ENCODE measurements at regions not wholly inside any gene's neighbourhood (a gene's known extent, or its start where the extent isn't known, plus 50 kb on each side); places are given as distances from the start of the nearest gene placed in this dataset.

GRCh38 chr6:137646484-137646883 is 152.3 kb upstream of the OLIG3 start:
- DNase-seq (ENCODE audit: low spot score): no peak
- 0% methylated on average over 1 of the region's 1 CpG for WGBS
- H3K27ac ChIP-seq (ENCODE audit: low read depth in 1 of 2, low read length in 2 of 2): no peak overlapping the region
- TF ChIP-seq MAX (IDR thresholded peaks at IDR 0.05) (no peak), NR2F2 (IDR thresholded peaks at IDR 0.05) (no peak), HNF4A (conservative IDR thresholded peaks at IDR 0.05) (no peak), ATF3 (IDR thresholded peaks at IDR 0.05) (no peak), REST (IDR thresholded peaks at IDR 0.05) (no peak), TAF1 (conservative IDR thresholded peaks at IDR 0.05) (no peak), EGR1 (IDR thresholded peaks at IDR 0.05; ENCODE audit: low read depth in 2 of 2) (no peak), JUND (IDR thresholded peaks at IDR 0.05) (no peak), RXRA (IDR thresholded peaks at IDR 0.05) (no peak), YY1 (IDR thresholded peaks at IDR 0.05) (no peak), RAD21 (IDR thresholded peaks at IDR 0.05) (no peak), FOXA1 (IDR thresholded peaks at IDR 0.05) (no peak), CTCF (IDR thresholded peaks at IDR 0.05; ENCODE audit: low read depth, low read length, missing input control) (no peak), HNF4G (IDR thresholded peaks at IDR 0.05) (no peak), FOXA2 (IDR thresholded peaks at IDR 0.05) (no peak), SP1 (IDR thresholded peaks at IDR 0.05) (no peak), GABPA (IDR thresholded peaks at IDR 0.05 in 1 of 2, conservative IDR thresholded peaks at IDR 0.05 in 1 of 2) (no peak), ZBTB33 (IDR thresholded peaks at IDR 0.05) (no peak)
- peaks cover 0 to 4% (median 0%) of the 10 kb centered on the region in 4 donors for H3K4me1 ChIP-seq (ENCODE audit: control insufficient read depth in 4 of 4, insufficient read depth in 4 of 4, low read length in 3 of 4)
- no peak overlapping the region for H3K4me3 ChIP-seq (ENCODE audit: low read depth in 1 of 3, low read length in 3 of 3)
- H3K36me3 ChIP-seq (ENCODE audit: control insufficient read depth in 4 of 4, insufficient read depth in 3 of 4, low read depth in 1 of 4, low read length in 3 of 4): no peaks in the 10 kb centered on the region
- no peaks in the 10 kb centered on the region for H3K9me3 ChIP-seq (ENCODE audit: control insufficient read depth in 4 of 4, low read length in 3 of 4)
- no peak overlapping the region for H3K9ac ChIP-seq (ENCODE audit: low read depth in 1 of 2, low read length in 2 of 2)
- H3K27me3 ChIP-seq (ENCODE audit: control insufficient read depth in 4 of 4, insufficient read depth in 4 of 4, low read length in 3 of 4): no peaks in the 10 kb centered on the region
